Mesenchymal stem cell (in vitro differentiated cells and primary cell): ENCODE measurements at regions not wholly inside any gene's neighbourhood (a gene's known extent, or its start where the extent isn't known, plus 50 kb on each side); places are given as distances from the start of the nearest gene placed in this dataset.

Experiments
- DNase-seq: peaks from one replicate; pipeline ENCODE4 v3.0.0-alpha.2; 2013
- H2AFZ ChIP-seq: one replicate; pipeline ENCODE4 v1.6.1; 2013; ENCODE audit warnings: low read depth, mild to moderate bottlenecking, control low read depth, inconsistent platforms, low read length, moderate library complexity
- H2AK5ac ChIP-seq: 2 replicates; pipeline ENCODE4 v1.6.1; 2013; ENCODE audit warnings: low read length, moderate library complexity, mild to moderate bottlenecking, inconsistent platforms; ENCODE audit not compliant: severe bottlenecking
- H2BK120ac ChIP-seq: one replicate; pipeline ENCODE4 v1.6.1; 2013; ENCODE audit warnings: low read depth, mild to moderate bottlenecking, inconsistent platforms, low read length, moderate library complexity
- H2BK12ac ChIP-seq, 2 experiments: one replicate each; pipeline ENCODE4 v1.6.1; 2013; ENCODE audit warnings: inconsistent platforms in 2 of 2, low read length in 2 of 2, mild to moderate bottlenecking in 2 of 2, moderate library complexity in 2 of 2, control low read depth in 1 of 2
- H2BK15ac ChIP-seq: one replicate; pipeline ENCODE4 v1.6.1; 2013; ENCODE audit warnings: mild to moderate bottlenecking, low read depth, inconsistent platforms; ENCODE audit not compliant: poor library complexity, severe bottlenecking
- H2BK5ac ChIP-seq: 2 replicates; pipeline ENCODE4 v1.6.1; 2013; ENCODE audit warnings: low read depth, mild to moderate bottlenecking, low read length, control low read depth, inconsistent platforms; ENCODE audit not compliant: poor library complexity, severe bottlenecking
- H3K14ac ChIP-seq, 2 experiments: one replicate each; pipeline ENCODE4 v1.6.1; 2013; ENCODE audit warnings: inconsistent platforms in 2 of 2, low read length in 2 of 2, control low read depth in 1 of 2, mild to moderate bottlenecking in 1 of 2, moderate library complexity in 1 of 2
- H3K18ac ChIP-seq, 2 experiments: one replicate each; pipeline ENCODE4 v1.6.1; 2013; ENCODE audit warnings: inconsistent platforms in 2 of 2, low read length in 2 of 2, control low read depth in 1 of 2, low read depth in 1 of 2, mild to moderate bottlenecking in 1 of 2
- H3K23ac ChIP-seq, 2 experiments: one replicate each; pipeline ENCODE4 v1.6.1; 2013; ENCODE audit warnings: inconsistent platforms in 2 of 2, low read length in 2 of 2, mild to moderate bottlenecking in 2 of 2, moderate library complexity in 2 of 2, control low read depth in 1 of 2
- H3K27ac ChIP-seq: 2 replicates; pipeline ENCODE4 v1.5.1; 2013; ENCODE audit warnings: mild to moderate bottlenecking, moderate library complexity, low read length, control low read depth, inconsistent platforms; ENCODE audit not compliant: poor library complexity, severe bottlenecking
- H3K27me3 ChIP-seq, 2 experiments: 2 replicates each; pipeline versions ENCODE4 v1.6.1 to v1.7.0; 2013; ENCODE audit warnings: low read length in 2 of 2, mild to moderate bottlenecking in 2 of 2, moderate library complexity in 2 of 2, control low read depth in 1 of 2, inconsistent platforms in 1 of 2; ENCODE audit not compliant: control insufficient read depth in 1 of 2, insufficient read depth in 1 of 2
- H3K36me3 ChIP-seq, 2 experiments: 2 replicates each; pipeline versions ENCODE4 v1.6.1 to v1.7.0; 2013; ENCODE audit warnings: low read length in 2 of 2, control low read depth in 1 of 2, inconsistent platforms in 1 of 2, low read depth in 1 of 2, mild to moderate bottlenecking in 1 of 2; ENCODE audit not compliant: insufficient read depth in 2 of 2, control insufficient read depth in 1 of 2
- H3K4ac ChIP-seq, 2 experiments: one replicate each; pipeline ENCODE4 v1.6.1; 2013; ENCODE audit warnings: inconsistent platforms in 2 of 2, low read length in 2 of 2, mild to moderate bottlenecking in 2 of 2, moderate library complexity in 2 of 2, control low read depth in 1 of 2, low read depth in 1 of 2
- H3K4me1 ChIP-seq: 2 replicates; pipeline ENCODE4 v1.6.1; 2013; ENCODE audit warnings: low read depth, low read length, control low read depth; ENCODE audit not compliant: control insufficient read depth, insufficient read depth
- H3K4me2 ChIP-seq: 2 replicates; pipeline ENCODE4 v1.6.1; 2013; ENCODE audit warnings: low read length, mild to moderate bottlenecking, inconsistent platforms; ENCODE audit not compliant: poor library complexity, severe bottlenecking
- H3K4me3 ChIP-seq, 2 experiments: 2 replicates each; pipeline versions ENCODE4 v1.5.1 to v1.7.0; 2013; ENCODE audit warnings: low read length in 2 of 2, mild to moderate bottlenecking in 2 of 2, control low read depth in 1 of 2, low read depth in 1 of 2; ENCODE audit not compliant: insufficient read depth in 1 of 2
- H3K79me1 ChIP-seq: replicated peaks from 2 replicates; pipeline ENCODE4 v1.6.1; 2013; ENCODE audit warnings: mild to moderate bottlenecking, control low read depth, low read length, inconsistent platforms; ENCODE audit not compliant: poor library complexity, severe bottlenecking
- H3K9ac ChIP-seq: 2 replicates; pipeline ENCODE4 v1.7.0; 2013; ENCODE audit warnings: mild to moderate bottlenecking, low read length, moderate library complexity
- H3K9me3 ChIP-seq: 2 replicates; pipeline ENCODE4 v1.7.0; 2013; ENCODE audit warnings: mild to moderate bottlenecking, low read length; ENCODE audit not compliant: control insufficient read depth
- H4K8ac ChIP-seq: one replicate; pipeline ENCODE4 v1.6.1; 2013; ENCODE audit warnings: inconsistent platforms, mild to moderate bottlenecking, low read length, moderate library complexity
- H4K91ac ChIP-seq: one replicate; pipeline ENCODE4 v1.6.1; 2013; ENCODE audit warnings: mild to moderate bottlenecking, low read length, inconsistent platforms
- WGBS: methylation state at CpG from one replicate; pipeline ENCODE4 v1.1.7; 2013; ENCODE audit warnings: mixed read lengths; 5-methylcytosine and 5-hydroxymethylcytosine counted together

DNA sequence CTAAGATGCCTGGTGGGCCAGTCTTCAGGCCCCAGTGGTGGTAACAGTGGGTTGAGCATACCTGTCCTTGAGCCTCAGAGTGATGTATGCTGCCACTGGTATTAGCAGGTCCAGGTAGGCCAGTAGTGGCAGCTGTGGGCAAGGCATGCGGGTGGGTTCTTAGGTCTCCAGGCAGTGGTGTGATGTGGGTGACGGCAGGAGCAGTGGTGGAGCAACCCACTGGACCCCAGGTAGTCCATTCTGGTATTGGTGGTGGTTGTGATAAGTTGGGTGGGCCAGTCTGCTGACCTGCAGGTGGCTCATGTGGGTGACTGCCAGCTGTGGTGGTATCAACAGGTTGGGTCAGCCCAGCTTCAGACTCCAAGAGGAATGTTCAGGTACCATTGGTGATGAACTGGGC lies 165.0 kb upstream of the GORAB start:
- no peak overlapping the region for H2BK5ac ChIP-seq
- H2BK12ac ChIP-seq = no peak overlapping the region
- H3K4ac ChIP-seq = no peak overlapping the region
- H3K36me3 ChIP-seq = no peaks in the 10 kb centered on the region
- peak overlapping the region in 1 of 2 experiments; percentile 11 for H3K18ac ChIP-seq
- no peak overlapping the region for H3K23ac ChIP-seq
- H2BK120ac ChIP-seq = no peak overlapping the region
- H3K4me3 ChIP-seq = no peak overlapping the region
- no peaks in the 10 kb centered on the region for H3K79me1 ChIP-seq
- H3K4me2 ChIP-seq = no peak overlapping the region
- no peak overlapping the region for H3K9ac ChIP-seq
- H4K8ac ChIP-seq = no peak overlapping the region
- H2AFZ ChIP-seq = no peak overlapping the region
- no peaks in the 10 kb centered on the region for H3K27me3 ChIP-seq
- no peak overlapping the region for H2BK15ac ChIP-seq
- no peak overlapping the region for H3K27ac ChIP-seq
- WGBS = 88% methylated on average over 2 of the region's 2 CpGs
- no peaks in the 10 kb centered on the region for H3K4me1 ChIP-seq
- DNase-seq = no peak
- H3K9me3 ChIP-seq = peaks cover 48% of the 10 kb centered on the region
- no peak overlapping the region for H3K14ac ChIP-seq
- no peak overlapping the region for H4K91ac ChIP-seq
- H2AK5ac ChIP-seq = no peak overlapping the region

DNA sequence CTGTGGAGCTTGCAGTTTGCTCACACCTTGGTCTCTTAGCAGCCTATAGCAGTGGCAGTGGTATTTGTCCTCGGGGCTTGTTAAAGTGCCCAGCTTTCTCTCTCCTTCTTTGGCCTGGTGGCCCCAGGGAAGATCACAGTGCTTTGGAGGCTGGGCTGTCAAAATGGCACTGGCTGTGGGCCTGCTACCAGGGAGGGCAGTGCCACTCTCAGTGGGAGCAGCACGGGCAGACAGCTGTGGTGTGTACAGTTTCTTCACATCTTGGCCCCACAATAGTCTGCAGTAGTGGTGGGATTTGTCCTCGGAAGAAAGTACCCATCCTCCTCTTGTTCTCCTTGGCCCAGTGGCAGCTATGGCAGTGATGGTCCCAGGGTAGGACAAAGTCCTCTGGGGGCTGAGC lies 164.4 kb upstream of the GORAB start:
- H3K27me3 ChIP-seq = no peaks in the 10 kb centered on the region
- peak overlapping the region; percentile 64 for H4K8ac ChIP-seq
- DNase-seq = no peak
- no peak overlapping the region for H3K9ac ChIP-seq
- no peak overlapping the region for H2BK15ac ChIP-seq
- 97% methylated on average over 3 of the region's 3 CpGs for WGBS
- H3K79me1 ChIP-seq = no peaks in the 10 kb centered on the region
- peak overlapping the region in 1 of 2 experiments; percentile 67 for H2BK12ac ChIP-seq
- peak overlapping the region in 1 of 2 experiments; percentile 12 for H3K18ac ChIP-seq
- H3K4me3 ChIP-seq = no peak overlapping the region
- H2BK5ac ChIP-seq = no peak overlapping the region
- H4K91ac ChIP-seq = peak overlapping the region; percentile 39
- H3K4me1 ChIP-seq = no peaks in the 10 kb centered on the region
- H3K4ac ChIP-seq = no peak overlapping the region
- H2AK5ac ChIP-seq = no peak overlapping the region
- H3K27ac ChIP-seq = no peak overlapping the region
- no peak overlapping the region for H2BK120ac ChIP-seq
- no peak overlapping the region for H2AFZ ChIP-seq
- H3K9me3 ChIP-seq = peaks cover 42% of the 10 kb centered on the region
- no peak overlapping the region for H3K4me2 ChIP-seq
- H3K14ac ChIP-seq = no peak overlapping the region
- H3K23ac ChIP-seq = no peak overlapping the region
- H3K36me3 ChIP-seq = no peaks in the 10 kb centered on the region

DNA sequence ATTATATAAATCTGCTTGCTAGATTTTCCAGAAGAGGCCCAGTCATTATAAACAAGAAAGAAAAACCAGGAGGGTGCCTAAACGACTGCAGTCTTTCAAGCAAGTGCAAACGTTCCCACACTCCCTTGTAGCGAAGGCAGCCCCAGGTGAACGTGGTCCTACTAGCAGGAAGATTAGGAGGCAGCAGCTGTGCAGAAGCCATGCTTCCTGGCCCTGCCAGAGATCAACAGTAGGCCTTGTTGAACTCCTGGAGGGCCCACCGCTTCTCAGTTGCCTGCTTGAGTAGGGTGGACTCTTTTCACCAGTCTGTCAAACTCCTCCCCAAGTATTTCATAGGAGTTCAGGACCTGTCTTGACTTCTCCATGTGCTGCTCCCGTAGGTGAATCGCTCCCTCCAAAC lies 163.0 kb upstream of the GORAB start:
- Histone ChIP-seq H2BK15ac (no peak overlapping the region), H3K18ac (peak overlapping the region in 1 of 2 experiments; percentile 43), H2AFZ (no peak overlapping the region), H3K9ac (no peak overlapping the region), H3K79me1 (no peaks in the 10 kb centered on the region), H3K4me2 (no peak overlapping the region), H2AK5ac (no peak overlapping the region), H2BK12ac (peak overlapping the region in 1 of 2 experiments; percentile 64), H2BK5ac (no peak overlapping the region), H3K36me3 (no peaks in the 10 kb centered on the region), H4K91ac (no peak overlapping the region), H3K4ac (no peak overlapping the region), H3K4me1 (no peaks in the 10 kb centered on the region), H3K27me3 (no peaks in the 10 kb centered on the region), H3K27ac (no peak overlapping the region), H2BK120ac (no peak overlapping the region), H3K4me3 (no peak overlapping the region), H4K8ac (no peak overlapping the region), H3K23ac (no peak overlapping the region), H3K9me3 (peaks cover 28% of the 10 kb centered on the region), H3K14ac (peak overlapping the region in 1 of 2 experiments; percentile 77)
- 81% methylated on average over 7 of the region's 7 CpGs for WGBS
- DNase-seq = no peak

DNA sequence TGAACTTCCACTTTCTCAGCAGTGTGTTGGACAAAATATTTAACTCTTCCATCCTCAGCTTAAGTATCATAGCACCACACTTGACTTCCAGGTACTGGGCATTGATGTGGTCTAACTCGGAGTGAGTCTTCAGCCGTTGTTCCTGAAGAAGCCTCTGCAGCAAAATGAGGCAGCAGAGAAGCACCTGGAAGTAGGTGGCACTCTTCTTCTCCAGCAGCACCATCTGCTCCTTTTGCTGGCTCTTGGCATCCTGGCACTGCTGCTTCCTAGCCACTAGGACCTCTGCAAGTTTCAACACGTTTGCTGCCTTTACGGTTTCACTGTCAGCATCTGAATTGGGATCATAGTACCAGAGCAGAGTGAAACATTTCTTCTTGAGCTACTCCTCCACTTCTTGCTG lies 162.5 kb upstream of the GORAB start:
- Histone ChIP-seq H3K14ac (no peak overlapping the region), H3K27me3 (no peaks in the 10 kb centered on the region), H3K4me2 (no peak overlapping the region), H2BK12ac (no peak overlapping the region), H2BK15ac (no peak overlapping the region), H2BK120ac (no peak overlapping the region), H2AK5ac (no peak overlapping the region), H3K4me3 (no peak overlapping the region), H3K9ac (no peak overlapping the region), H2AFZ (no peak overlapping the region), H2BK5ac (no peak overlapping the region), H3K36me3 (no peaks in the 10 kb centered on the region), H4K8ac (no peak overlapping the region), H3K9me3 (peaks cover 25% of the 10 kb centered on the region), H3K18ac (no peak overlapping the region), H3K23ac (no peak overlapping the region), H3K27ac (no peak overlapping the region), H3K4ac (no peak overlapping the region), H3K79me1 (no peaks in the 10 kb centered on the region), H3K4me1 (no peaks in the 10 kb centered on the region), H4K91ac (no peak overlapping the region)
- 92% methylated on average over 4 of the region's 4 CpGs for WGBS
- no peak for DNase-seq
